GM12892 (cell line): ENCODE measurements at regions not wholly inside any gene's neighbourhood (a gene's known extent, or its start where the extent isn't known, plus 50 kb on each side); places are given as distances from the start of the nearest gene placed in this dataset.

Experiments used
- POLR2A ChIP-seq: IDR thresholded peaks from 2 replicates; pipeline ENCODE4 v1.6.1; 2011; ENCODE audit warnings: low read depth, low read length, control low read depth
- POLR2AphosphoS5 ChIP-seq: IDR thresholded peaks from 2 replicates; pipeline ENCODE4 v1.6.1; 2011; ENCODE audit warnings: low read depth, low read length, control low read depth

- TF ChIP-seq POLR2A (no peak), POLR2AphosphoS5 (no peak)
These were observed 80.8 kb downstream of the NR2F2 start for GRCh38 chr15:96411056-96412031.
